ENCODE measurements at regions not wholly inside any gene's neighbourhood (a gene's known extent, or its start where the extent isn't known, plus 50 kb on each side); places are given as distances from the start of the nearest gene placed in this dataset.
"Not testable (repeated sequence)": the region's sequence is repeated elsewhere in the genome, so short reads cannot be mapped to it uniquely, and the experiment has no call there.

DNA sequence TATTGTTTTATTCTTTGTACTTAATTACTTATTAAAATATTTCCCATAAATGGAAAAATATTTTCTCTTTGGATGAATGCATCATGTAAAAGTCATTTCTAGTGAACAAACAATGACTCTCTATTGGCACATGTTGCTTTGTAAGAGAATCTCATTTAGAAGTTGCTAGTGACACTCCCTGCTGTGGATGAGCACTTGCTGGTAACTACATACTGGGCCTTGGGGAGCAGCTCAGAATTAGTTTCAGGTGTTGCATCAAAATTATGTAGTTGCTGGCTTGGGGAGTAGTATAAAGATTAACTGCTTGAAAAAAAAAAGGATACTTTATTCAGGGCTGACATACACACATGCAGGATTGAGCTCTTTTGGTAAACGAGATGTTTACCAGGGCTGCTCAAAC is 80.3 kb upstream of the KCNAB1 start:
- Histone ChIP-seq H3K27ac (no peak overlapping the region), H3K4me1 (replicated peaks) (no peaks in the 10 kb centered on the region), H3K36me3 (no peaks in the 10 kb centered on the region), H3K27me3 (replicated peaks; ENCODE audit: insufficient read depth) (no peaks in the 10 kb centered on the region), H3K9me3 (no peaks in the 10 kb centered on the region), H3K4me3 (no peak overlapping the region)
- no peak for TF ChIP-seq POLR2AphosphoS5 (IDR thresholded peaks at IDR 0.05)
- TF ChIP-seq CTCF (IDR thresholded peaks at IDR 0.05), result no peak
- TF ChIP-seq POLR2A (IDR thresholded peaks at IDR 0.05), result no peak
- WGBS, result 88% methylated on average over 1 of the region's 1 CpG
- intact Hi-C loops (cut with DNase I), result loop anchor here (5.0 kb wide), 2 partner anchors 112 to 472 kb away; no protein-coding TSS in a partner anchor
- DNase-seq (ENCODE audit: low spot score), result no peak

DNA sequence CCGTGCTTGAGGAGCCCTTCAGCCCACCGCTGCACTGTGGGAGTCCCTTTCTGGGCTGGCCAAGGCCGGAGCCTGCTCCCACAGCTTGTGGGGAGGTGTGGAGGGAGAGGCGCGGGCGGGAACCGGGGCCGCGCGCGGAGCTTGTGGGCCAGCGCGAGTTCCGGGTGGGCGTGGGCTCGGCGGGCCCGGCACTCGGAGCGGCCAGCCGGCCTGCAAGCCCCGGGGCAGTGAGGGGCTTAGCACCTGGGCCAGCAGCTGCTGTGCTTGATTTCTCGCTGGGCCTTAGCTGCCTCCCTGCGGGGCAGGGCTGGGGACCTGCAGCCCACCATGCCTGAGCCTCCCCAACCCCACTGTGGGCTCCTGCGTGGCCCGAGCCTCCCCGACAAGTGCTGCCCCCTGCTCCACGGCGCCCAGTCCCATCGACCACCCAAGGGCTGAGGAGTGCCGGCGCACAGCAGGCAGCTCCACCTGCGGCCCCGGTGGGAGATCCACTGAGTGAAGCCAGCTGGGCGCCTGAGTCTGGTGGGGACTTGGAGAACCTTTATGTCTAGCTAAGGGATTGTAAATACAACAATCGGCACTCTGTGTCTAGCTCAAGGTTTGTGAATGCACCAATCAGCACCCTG is 79.0 kb upstream of the KCNAB1 start:
- H3K4me3 ChIP-seq; H3K4me1 ChIP-seq (replicated peaks); H3K9me3 ChIP-seq; H3K27me3 ChIP-seq (replicated peaks; ENCODE audit: insufficient read depth); H3K36me3 ChIP-seq; H3K27ac ChIP-seq; DNase-seq (ENCODE audit: low spot score): not testable (repeated sequence)
- intact Hi-C loops (cut with DNase I), result loop anchor here (5.0 kb wide), 2 partner anchors 111 to 471 kb away; no protein-coding TSS in a partner anchor
- WGBS, result 97% methylated on average over 36 of the region's 36 CpGs

DNA sequence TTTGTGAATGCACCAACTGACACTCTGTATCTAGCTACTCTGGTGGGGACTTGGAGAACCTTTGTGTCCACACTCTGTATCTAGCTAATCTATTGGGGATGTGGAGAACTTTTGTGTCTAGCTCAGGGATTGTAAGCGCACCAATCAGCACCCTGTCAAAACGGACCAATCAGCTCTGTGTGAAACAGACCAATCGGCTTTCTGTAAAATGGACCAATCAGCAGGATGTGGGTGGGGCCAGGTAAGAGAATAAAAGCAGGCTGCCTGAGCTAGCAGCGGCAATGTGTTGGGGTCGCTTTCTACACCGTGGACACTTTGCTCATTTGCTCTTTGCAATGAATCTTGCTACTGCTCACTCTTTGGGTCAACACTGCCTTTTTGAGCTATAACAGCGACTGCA is 78.5 kb upstream of the KCNAB1 start:
- not testable (repeated sequence) for H3K9me3 ChIP-seq; H3K36me3 ChIP-seq; H3K27me3 ChIP-seq (replicated peaks; ENCODE audit: insufficient read depth); DNase-seq (ENCODE audit: low spot score); H3K4me1 ChIP-seq (replicated peaks); H3K4me3 ChIP-seq; H3K27ac ChIP-seq
- intact Hi-C loops (cut with DNase I), result loop anchor here (5.0 kb wide), 2 partner anchors 110 to 470 kb away; no protein-coding TSS in a partner anchor
- 89% methylated on average over 7 of the region's 7 CpGs for WGBS

- not testable (repeated sequence) for H3K4me3 ChIP-seq; H3K27me3 ChIP-seq (replicated peaks; ENCODE audit: insufficient read depth); H3K9me3 ChIP-seq; H3K27ac ChIP-seq; DNase-seq (ENCODE audit: low spot score); H3K4me1 ChIP-seq (replicated peaks); H3K36me3 ChIP-seq
- intact Hi-C loops (cut with DNase I), result loop anchor here (5.0 kb wide), 2 partner anchors 108 to 468 kb away; no protein-coding TSS in a partner anchor
- peak; percentile 19 to 65 (median 56) for TF ChIP-seq CTCF (IDR thresholded peaks at IDR 0.05)
- 49% methylated on average over 16 of the region's 17 CpGs for WGBS
These were observed 76.3 kb upstream of the KCNAB1 start for GRCh38 chr3:156043832-156044633.

- TF ChIP-seq POLR2AphosphoS5 (IDR thresholded peaks at IDR 0.05) (no peak), POLR2A (IDR thresholded peaks at IDR 0.05) (no peak), CTCF (IDR thresholded peaks at IDR 0.05) (no peak)
- no peaks in the 10 kb centered on the region for H3K36me3 ChIP-seq
- no peak overlapping the region for H3K4me3 ChIP-seq
- no peak for DNase-seq (ENCODE audit: low spot score)
- intact Hi-C loops (cut with DNase I), result loop anchor here (5.0 kb wide), 2 partner anchors 108 to 468 kb away; no protein-coding TSS in a partner anchor
- H3K27ac ChIP-seq, result no peak overlapping the region
- no peaks in the 10 kb centered on the region for H3K27me3 ChIP-seq (replicated peaks; ENCODE audit: insufficient read depth)
- 96% methylated on average over 13 of the region's 13 CpGs for WGBS
- H3K4me1 ChIP-seq (replicated peaks), result no peaks in the 10 kb centered on the region
- H3K9me3 ChIP-seq, result no peaks in the 10 kb centered on the region
These were observed 75.8 kb upstream of the KCNAB1 start for GRCh38 chr3:156044634-156044975.

DNA sequence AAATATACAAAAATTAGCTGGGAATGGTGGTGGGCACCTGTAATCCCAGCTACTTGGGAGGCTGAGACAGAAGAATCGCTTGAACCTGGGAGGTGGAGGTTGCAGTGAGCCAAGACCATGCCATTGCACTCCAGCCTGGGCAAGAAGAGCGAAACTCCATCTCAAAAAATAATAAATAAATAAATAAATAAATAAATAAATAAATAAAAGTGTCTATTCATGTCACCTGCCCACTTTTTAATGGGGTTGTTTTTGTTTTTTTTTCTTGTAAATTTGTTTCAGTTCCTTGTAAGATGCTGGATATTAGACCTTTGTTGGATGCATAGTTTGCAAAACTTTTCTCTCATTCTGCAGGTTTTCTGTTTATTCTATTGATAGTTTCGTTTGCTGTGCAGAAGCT is 71.9 kb upstream of the KCNAB1 start:
- 97% methylated on average over 3 of the region's 3 CpGs for WGBS
- intact Hi-C loops (cut with DNase I); DNase-seq (ENCODE audit: low spot score); H3K9me3 ChIP-seq; H3K4me3 ChIP-seq; H3K27me3 ChIP-seq (replicated peaks; ENCODE audit: insufficient read depth); H3K36me3 ChIP-seq; H3K4me1 ChIP-seq (replicated peaks); H3K27ac ChIP-seq: not testable (repeated sequence)
